SU-DHL-6 (cell line): ENCODE measurements at regions not wholly inside any gene's neighbourhood (a gene's known extent, or its start where the extent isn't known, plus 50 kb on each side); places are given as distances from the start of the nearest gene placed in this dataset.

Experiments used
- H2AFZ ChIP-seq: fragments of 200-600 bp; sonication (generic); 2 replicates; pipeline ENCODE4 v1.6.1; 2014; ENCODE audit warnings: low read depth, mild to moderate bottlenecking, moderate library complexity, mixed read lengths, antibody characterized with exemption, low read length; ENCODE audit not compliant: severe bottlenecking
- H3F3A ChIP-seq: fragments of 200-600 bp; shearing (Covaris generic); 2 replicates; pipeline ENCODE4 v1.6.0; 2016; ENCODE audit warnings: antibody characterized with exemption, mild to moderate bottlenecking; ENCODE audit not compliant: insufficient read depth
- H3K27ac ChIP-seq: fragments of 200-600 bp; sonication (generic); 2 replicates; pipeline ENCODE4 v1.5.1; 2016; ENCODE audit warnings: low read depth, mild to moderate bottlenecking, low read length, moderate library complexity, mixed read lengths
- H3K27me3 ChIP-seq: fragments of 200-600 bp; sonication (generic), shearing (Covaris generic); 2 replicates; pipeline ENCODE4 v1.6.0; 2014; ENCODE audit warnings: mild to moderate bottlenecking, low read length
- H3K36me3 ChIP-seq: fragments of 200-600 bp; sonication (generic); 2 replicates; pipeline ENCODE4 v1.6.1; 2014; ENCODE audit warnings: mild to moderate bottlenecking, low read length, mixed read lengths
- H3K4me2 ChIP-seq: fragments of 300-600, 200-600 bp; shearing (Covaris generic), sonication (generic); 2 replicates; pipeline ENCODE4 v1.6.0; 2014; ENCODE audit warnings: low read length, low read depth, mild to moderate bottlenecking; ENCODE audit not compliant: poor library complexity, severe bottlenecking
- H3K4me3 ChIP-seq: fragments of 200-600 bp; sonication (generic); 2 replicates; pipeline ENCODE4 v1.5.1; 2014; ENCODE audit warnings: antibody characterized with exemption, low read length, mild to moderate bottlenecking, mixed read lengths; ENCODE audit not compliant: insufficient read depth, poor library complexity, severe bottlenecking
- H3K79me2 ChIP-seq: fragments of 200-600 bp; sonication (generic); 2 replicates; pipeline ENCODE4 v1.6.1; 2014; ENCODE audit warnings: mild to moderate bottlenecking, low read length, moderate library complexity; ENCODE audit not compliant: insufficient read depth
- H3K9ac ChIP-seq: fragments of 200-600 bp; sonication (generic); 2 replicates; pipeline ENCODE4 v1.7.0; 2014; ENCODE audit warnings: mild to moderate bottlenecking, low read length
- H3K9me2 ChIP-seq: fragments of 200-600 bp; sonication (generic); replicated peaks from 2 replicates; pipeline ENCODE4 v1.6.1; 2014; ENCODE audit warnings: low read length; ENCODE audit not compliant: insufficient read depth
- H3K9me3 ChIP-seq: fragments of 200-600 bp; sonication (generic); 2 replicates; pipeline ENCODE4 v1.6.1; 2014; ENCODE audit warnings: low read length, mixed read lengths; ENCODE audit not compliant: insufficient read depth
- H4K20me1 ChIP-seq: fragments of 200-600 bp; sonication (generic); 2 replicates; pipeline ENCODE4 v1.6.1; 2014; ENCODE audit warnings: low read depth, mild to moderate bottlenecking, antibody characterized with exemption, low read length, moderate library complexity, mixed read lengths
- CTCF ChIP-seq: fragments of 200-600 bp; sonication (generic); IDR thresholded peaks from one replicate; pipeline ENCODE4 v1.5.1; 2017; ENCODE audit warnings: antibody characterized with exemption, mild to moderate bottlenecking, low read length, moderate library complexity; ENCODE audit not compliant: insufficient read depth, poor library complexity, severe bottlenecking
- EZH2phosphoT487 ChIP-seq: fragments of 200-600 bp; sonication (generic), shearing (Covaris generic); conservative IDR thresholded peaks from 2 replicates; pipeline ENCODE4 v1.6.1; 2018; ENCODE audit warnings: mild to moderate bottlenecking, antibody characterized with exemption, low read length, moderate library complexity, mixed read lengths

GRCh38 chr1:193348769-193349535, 162.5 kb upstream of the B3GALT2 start:
- no peaks in the 10 kb centered on the region for H3F3A ChIP-seq
- H3K36me3 ChIP-seq = no peaks in the 10 kb centered on the region
- H2AFZ ChIP-seq = no peak overlapping the region
- H3K27me3 ChIP-seq = no peaks in the 10 kb centered on the region
- H3K4me2 ChIP-seq = no peak overlapping the region
- H3K27ac ChIP-seq = no peak overlapping the region
- TF ChIP-seq CTCF (no peak), EZH2phosphoT487 (no peak)
- H4K20me1 ChIP-seq = no peaks in the 10 kb centered on the region
- no peak overlapping the region for H3K4me3 ChIP-seq
- H3K79me2 ChIP-seq = no peaks in the 10 kb centered on the region
- H3K9me3 ChIP-seq = no peaks in the 10 kb centered on the region
- H3K9ac ChIP-seq = no peak overlapping the region
- no peaks in the 10 kb centered on the region for H3K9me2 ChIP-seq

GRCh38 chr1:193348091-193348768, 161.8 kb upstream of the B3GALT2 start:
- H3K4me2 ChIP-seq = no peak overlapping the region
- no peak overlapping the region for H3K27ac ChIP-seq
- no peaks in the 10 kb centered on the region for H3K9me3 ChIP-seq
- no peaks in the 10 kb centered on the region for H3F3A ChIP-seq
- H4K20me1 ChIP-seq = no peaks in the 10 kb centered on the region
- H3K79me2 ChIP-seq = no peaks in the 10 kb centered on the region
- TF ChIP-seq EZH2phosphoT487 = no peak
- no peak for TF ChIP-seq CTCF
- no peaks in the 10 kb centered on the region for H3K36me3 ChIP-seq
- H3K27me3 ChIP-seq = no peaks in the 10 kb centered on the region
- no peak overlapping the region for H2AFZ ChIP-seq
- H3K4me3 ChIP-seq = no peak overlapping the region
- no peaks in the 10 kb centered on the region for H3K9me2 ChIP-seq
- H3K9ac ChIP-seq = no peak overlapping the region

- Histone ChIP-seq H3K27ac (no peak overlapping the region), H3K9ac (no peak overlapping the region), H3K79me2 (no peaks in the 10 kb centered on the region), H3K4me2 (no peak overlapping the region), H3K4me3 (no peak overlapping the region), H4K20me1 (no peaks in the 10 kb centered on the region), H2AFZ (no peak overlapping the region), H3K36me3 (no peaks in the 10 kb centered on the region), H3K9me2 (no peaks in the 10 kb centered on the region), H3K27me3 (no peaks in the 10 kb centered on the region), H3K9me3 (no peaks in the 10 kb centered on the region), H3F3A (no peaks in the 10 kb centered on the region)
- TF ChIP-seq CTCF (no peak), EZH2phosphoT487 (no peak)
These were observed 159.7 kb upstream of the B3GALT2 start for GRCh38 chr1:193346085-193346484.
